ENCODE measurements at regions not wholly inside any gene's neighbourhood (a gene's known extent, or its start where the extent isn't known, plus 50 kb on each side); places are given as distances from the start of the nearest gene placed in this dataset.

DNA sequence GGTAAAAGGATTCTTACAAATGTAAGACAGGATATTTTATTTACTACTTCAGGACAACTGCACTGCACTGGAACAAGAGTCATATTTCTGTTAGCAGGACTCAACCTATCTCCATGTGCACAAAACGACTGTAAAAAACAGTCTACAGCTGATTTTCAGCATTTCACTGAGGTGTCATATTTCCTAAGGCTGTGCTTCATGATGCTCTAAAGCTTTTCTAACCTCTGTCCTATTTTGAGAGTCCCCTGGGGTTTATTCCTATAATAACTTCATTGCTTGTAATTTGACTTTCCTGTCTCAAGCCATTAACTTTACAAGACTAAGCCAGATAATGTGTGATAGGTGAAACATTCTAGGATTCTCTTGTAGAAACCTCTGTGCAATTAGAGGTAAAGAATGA is 472.3 kb downstream of the HINT1 start:
- peak; percentile 82 for DNase-seq (ENCODE audit: low read depth)

DNA sequence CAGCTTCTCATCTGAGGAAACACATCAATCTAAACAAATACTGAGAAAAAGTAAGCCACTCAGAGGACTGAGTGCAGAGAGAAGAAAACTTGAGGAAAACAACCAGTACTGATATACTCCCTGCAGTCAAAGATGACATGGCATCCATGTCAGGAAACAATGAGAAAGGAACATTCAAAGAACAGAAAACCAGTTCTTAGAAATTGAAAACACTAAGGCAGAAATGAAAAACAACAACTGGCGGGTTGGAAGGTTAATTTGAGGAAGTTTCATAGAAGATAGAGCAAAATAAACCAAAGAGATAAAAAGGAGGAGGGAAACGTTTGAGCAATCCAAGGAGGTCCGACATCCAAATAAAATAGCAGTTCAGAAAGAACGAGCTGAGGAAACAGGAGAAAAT is 475.2 kb downstream of the HINT1 start:
- no peak overlapping the region for H3K4me3 ChIP-seq (ENCODE audit: low read depth, low read length)
- DNase-seq (ENCODE audit: low read depth) = no peak
- no peak for TF ChIP-seq CTCF (conservative IDR thresholded peaks at IDR 0.05; ENCODE audit: low read depth, low read length)

More for the DNA sequence above, 472.3 kb downstream of the HINT1 start:
- no peak overlapping the region for H3K4me3 ChIP-seq (ENCODE audit: low read depth, low read length)
- no peak for TF ChIP-seq CTCF (conservative IDR thresholded peaks at IDR 0.05; ENCODE audit: low read depth, low read length)

- no peak overlapping the region for H3K4me3 ChIP-seq (ENCODE audit: low read depth, low read length)
- no peak for TF ChIP-seq CTCF (conservative IDR thresholded peaks at IDR 0.05; ENCODE audit: low read depth, low read length)
- no peak for DNase-seq (ENCODE audit: low read depth)
Measured at GRCh38 chr5:130687085-130687733, 477.8 kb downstream of the HINT1 start.

- H3K4me3 ChIP-seq (ENCODE audit: low read depth, low read length) = no peak overlapping the region
- DNase-seq (ENCODE audit: low read depth) = no peak
- no peak for TF ChIP-seq CTCF (conservative IDR thresholded peaks at IDR 0.05; ENCODE audit: low read depth, low read length)
Measured at GRCh38 chr5:130678637-130679036, 486.4 kb downstream of the HINT1 start.

GRCh38 chr5:130666462-130666861 is 498.6 kb downstream of the HINT1 start:
- no peak for TF ChIP-seq CTCF (conservative IDR thresholded peaks at IDR 0.05; ENCODE audit: low read depth, low read length)
- no peak overlapping the region for H3K4me3 ChIP-seq (ENCODE audit: low read depth, low read length)

DNA sequence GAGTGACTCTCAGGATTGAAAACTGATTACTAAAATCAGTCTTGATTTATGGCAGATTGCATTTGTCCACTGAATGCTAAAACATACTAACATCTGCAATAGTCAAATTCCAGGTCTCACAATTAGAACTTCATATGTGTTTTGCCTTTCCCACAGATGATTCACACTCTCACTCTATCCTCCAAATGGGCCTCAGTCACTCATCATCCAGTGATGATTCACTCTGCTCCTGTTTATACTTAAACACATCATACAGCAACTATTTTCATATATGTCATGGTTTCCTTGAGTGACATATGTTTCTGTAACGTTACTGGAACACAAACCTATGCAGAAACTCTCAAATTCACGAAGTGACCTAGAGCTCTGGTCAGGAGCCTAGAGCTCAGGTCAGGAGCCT is 512.9 kb downstream of the HINT1 start:
- H3K4me3 ChIP-seq (ENCODE audit: low read depth, low read length) = no peak overlapping the region
- no peak for TF ChIP-seq CTCF (conservative IDR thresholded peaks at IDR 0.05; ENCODE audit: low read depth, low read length)
- peak; percentile 71 for DNase-seq (ENCODE audit: low read depth)

More at GRCh38 chr5:130666462-130666861, 498.6 kb downstream of the HINT1 start:
- DNase-seq (ENCODE audit: low read depth) = no peak

GRCh38 chr5:130651440-130651839 is 513.6 kb downstream of the HINT1 start:
- TF ChIP-seq CTCF (conservative IDR thresholded peaks at IDR 0.05; ENCODE audit: low read depth, low read length) = no peak
- DNase-seq (ENCODE audit: low read depth) = no peak
- no peak overlapping the region for H3K4me3 ChIP-seq (ENCODE audit: low read depth, low read length)
